NCI-H1694 (cell line): ENCODE measurements at regions not wholly inside any gene's neighbourhood (a gene's known extent, or its start where the extent isn't known, plus 50 kb on each side); places are given as distances from the start of the nearest gene placed in this dataset.
"Not testable (repeated sequence)": the region's sequence is repeated elsewhere in the genome, so short reads cannot be mapped to it uniquely, and the experiment has no call there.

Experiments used
- DNase-seq: peaks from one replicate; lab custom pipeline; 2025; lab: John Stamatoyannopoulos, UW

- no peak for DNase-seq
These were observed 181.7 kb upstream of the SYNPR start for GRCh38 chr3:63096248-63097058.

GRCh38 chr3:63097396-63097795 is 180.7 kb upstream of the SYNPR start:
- DNase-seq: no peak

- DNase-seq: no peak
These were observed 161.2 kb upstream of the SYNPR start for GRCh38 chr3:63116922-63117321.

DNA sequence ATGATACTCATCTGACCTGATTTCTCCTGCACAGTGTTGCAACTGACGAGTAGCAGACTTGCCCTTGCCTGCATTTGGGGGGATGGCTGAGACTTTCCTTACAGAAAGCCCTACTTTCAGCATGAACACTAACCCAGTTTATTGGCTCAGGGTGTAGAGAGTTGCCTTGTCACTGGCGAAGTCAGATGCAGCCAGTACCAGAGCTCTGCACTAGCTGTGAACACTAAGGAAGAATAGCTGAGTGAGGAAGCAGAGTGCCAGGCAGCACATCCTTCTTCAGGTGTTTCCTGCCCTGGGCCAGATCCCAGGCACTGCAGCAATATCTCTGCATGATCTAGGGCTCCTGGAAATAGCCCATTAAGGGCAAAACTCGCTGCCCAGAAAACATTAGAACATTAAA is 154.0 kb upstream of the SYNPR start:
- DNase-seq: no peak

DNA sequence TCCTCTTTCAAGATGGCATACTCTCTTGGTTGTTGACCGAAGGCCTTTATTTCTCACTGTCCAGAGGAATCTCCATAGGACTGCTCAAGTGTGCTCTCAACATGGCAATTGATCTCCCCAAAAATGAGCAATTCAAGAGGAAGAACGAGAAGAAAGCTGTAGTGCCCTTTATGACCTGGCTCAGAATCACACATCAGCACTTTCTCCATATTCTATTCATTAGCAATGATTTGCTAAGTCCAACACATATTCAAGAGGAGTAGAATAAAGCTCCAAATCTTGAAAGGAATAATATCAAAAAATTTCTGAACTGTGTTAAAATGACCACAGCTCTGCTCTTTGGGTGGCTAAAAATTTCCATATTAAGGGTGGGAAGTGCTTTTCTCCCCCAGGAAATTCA is 151.6 kb upstream of the SYNPR start:
- no peak for DNase-seq

GRCh38 chr3:63128380-63128779 is 149.7 kb upstream of the SYNPR start:
- no peak for DNase-seq

- no peak for DNase-seq
These were observed 147.5 kb upstream of the SYNPR start for GRCh38 chr3:63130625-63131024.

DNA sequence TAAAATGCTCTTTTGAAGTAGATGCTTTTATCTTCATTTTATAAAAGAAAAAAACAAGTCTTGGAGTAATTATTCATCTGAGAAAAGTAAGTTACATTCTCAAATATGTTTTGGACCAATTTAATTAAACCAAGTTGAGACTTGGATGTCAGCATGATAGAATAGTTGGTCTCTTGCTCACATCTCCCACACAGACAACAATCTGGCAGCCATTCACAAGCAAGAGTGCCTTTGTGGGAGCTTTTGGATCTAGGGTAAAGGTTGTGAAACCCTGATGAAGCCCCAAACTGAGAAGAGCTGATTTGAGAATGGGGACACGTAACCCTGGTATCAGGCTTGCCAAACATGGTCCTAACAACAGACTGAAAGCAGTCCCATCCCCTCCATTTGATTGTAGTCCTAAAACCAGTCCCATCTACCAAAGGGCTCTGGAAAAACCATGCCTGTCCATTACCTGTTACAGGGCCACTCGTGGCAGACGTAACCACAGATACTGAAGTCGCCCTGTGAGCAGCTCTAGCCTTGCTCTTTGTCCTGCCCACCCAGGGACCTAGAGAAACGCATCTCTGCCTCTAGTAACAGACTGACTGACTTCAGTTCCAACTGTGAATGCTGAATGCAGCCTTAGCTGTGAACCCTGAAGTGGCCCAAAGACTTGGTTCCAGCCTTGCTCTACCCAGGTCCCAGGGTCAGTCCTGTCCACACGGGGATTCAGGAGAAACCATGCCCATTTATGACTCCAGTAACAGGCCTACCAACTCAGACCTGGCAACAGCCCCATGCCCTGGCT is 145.5 kb upstream of the SYNPR start:
- DNase-seq: no peak

- no peak for DNase-seq
These were observed 142.7 kb upstream of the SYNPR start for GRCh38 chr3:63135367-63135766.

- not testable (repeated sequence) for DNase-seq
These were observed 141.9 kb upstream of the SYNPR start for GRCh38 chr3:63136249-63136648.

GRCh38 chr3:63142681-63143080 is 135.4 kb upstream of the SYNPR start:
- DNase-seq: no peak

- no peak for DNase-seq
These were observed 132.0 kb upstream of the SYNPR start for GRCh38 chr3:63146154-63146553.

GRCh38 chr3:63150880-63151279 is 127.2 kb upstream of the SYNPR start:
- no peak for DNase-seq

DNA sequence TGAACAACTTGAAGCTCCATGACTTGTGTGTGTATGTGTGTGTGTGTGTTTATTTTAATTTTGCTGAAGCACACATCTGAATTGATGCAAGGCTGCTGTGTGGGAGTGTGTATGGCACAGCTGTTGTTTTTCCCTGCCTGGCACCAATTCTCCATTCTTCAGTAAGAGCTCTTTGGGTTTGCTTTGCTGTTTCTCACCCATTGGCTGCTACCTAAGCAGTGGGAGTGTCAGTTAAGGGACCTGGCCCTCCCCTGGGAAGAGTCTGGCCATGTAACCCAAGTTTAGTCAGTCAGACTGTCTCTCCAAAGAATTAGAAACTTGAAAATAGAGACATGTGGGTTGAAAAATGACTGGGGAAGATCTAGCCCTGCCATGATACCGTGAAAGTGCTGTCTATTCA is 126.2 kb upstream of the SYNPR start:
- peak; percentile 28 for DNase-seq

GRCh38 chr3:63159764-63160163 is 118.3 kb upstream of the SYNPR start:
- DNase-seq: no peak

DNA sequence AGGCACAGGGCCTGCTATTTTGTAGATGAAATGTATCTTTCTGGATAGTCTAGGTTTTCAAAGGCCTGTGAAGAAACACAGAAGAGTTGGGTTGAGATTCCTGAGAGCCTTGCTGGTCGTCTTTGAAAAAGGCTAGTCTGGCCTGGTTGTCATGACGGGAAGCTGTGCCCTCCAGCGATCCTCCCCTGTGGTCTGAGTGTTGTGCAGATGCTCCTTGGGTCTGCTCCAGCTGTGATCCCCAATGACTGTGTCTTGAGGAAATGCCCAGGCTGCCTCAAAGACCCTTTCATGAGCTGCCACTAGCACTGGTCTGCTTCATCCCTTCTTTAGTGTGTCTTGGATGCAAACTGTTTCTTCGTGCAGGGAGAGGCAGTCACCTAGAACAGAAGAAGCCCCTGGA is 111.0 kb upstream of the SYNPR start:
- DNase-seq: no peak

GRCh38 chr3:63168179-63168578 is 109.9 kb upstream of the SYNPR start:
- DNase-seq: no peak

GRCh38 chr3:63179862-63180522 is 98.1 kb upstream of the SYNPR start:
- no peak for DNase-seq

DNA sequence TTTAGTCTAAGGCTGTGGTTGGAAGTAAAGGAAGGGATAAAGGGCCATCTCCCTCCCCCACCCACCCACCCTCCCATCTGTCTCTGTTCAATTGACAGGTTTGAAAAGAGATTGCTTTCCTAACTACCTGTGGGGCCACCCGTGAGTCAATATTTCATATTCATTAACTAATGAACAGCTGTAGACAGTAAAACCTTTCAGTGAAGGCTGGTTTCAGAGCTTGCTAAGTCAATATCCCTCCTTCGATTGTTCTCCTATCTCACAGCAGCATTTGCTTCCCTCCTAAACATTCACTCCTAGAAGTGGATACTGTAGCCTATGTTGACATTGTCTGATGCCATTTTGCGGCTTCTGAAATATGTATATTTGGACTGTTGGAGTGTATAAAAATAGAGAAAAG is 85.9 kb upstream of the SYNPR start:
- no peak for DNase-seq

GRCh38 chr3:63193647-63194046 is 84.5 kb upstream of the SYNPR start:
- peak; percentile 23 for DNase-seq

GRCh38 chr3:63199606-63200005 is 78.5 kb upstream of the SYNPR start:
- DNase-seq: no peak

GRCh38 chr3:63202529-63202928 is 75.6 kb upstream of the SYNPR start:
- DNase-seq: no peak

DNA sequence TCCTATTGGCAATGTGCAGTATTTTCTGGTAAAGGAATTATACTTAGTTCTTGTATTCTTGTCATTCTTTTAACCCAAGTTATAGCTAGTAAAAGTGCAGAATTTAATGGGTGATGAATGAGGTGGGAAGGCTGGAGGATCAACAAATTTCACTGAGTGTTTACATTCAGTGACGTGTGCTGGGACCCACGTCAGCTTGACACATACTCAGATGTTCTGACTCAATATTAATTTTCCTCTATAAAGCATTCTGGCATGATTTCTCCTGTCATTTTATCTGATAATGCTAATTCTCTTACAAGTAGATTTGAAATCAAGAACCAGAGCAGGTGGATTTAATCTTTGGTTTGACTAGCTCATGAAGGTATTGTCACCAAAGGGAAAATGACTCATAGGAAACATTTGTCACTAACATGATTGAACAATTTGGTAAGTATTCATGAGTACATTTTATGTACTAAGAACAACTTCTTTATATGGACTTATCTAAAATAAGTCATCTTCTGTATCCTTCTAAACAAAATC is 71.0 kb upstream of the SYNPR start:
- DNase-seq: no peak
